Brain microvascular endothelial cell (primary cell): ENCODE measurements at regions not wholly inside any gene's neighbourhood (a gene's known extent, or its start where the extent isn't known, plus 50 kb on each side); places are given as distances from the start of the nearest gene placed in this dataset.

ENCODE experiments used
- DNase-seq: peaks from one replicate; pipeline ENCODE4 v3.0.0-alpha.2; 2020
- H3K27ac ChIP-seq: fragments of 250-450 bp; sonication (Bioruptor Pico); 2 replicates; pipeline ENCODE4 v1.5.1; 2020; ENCODE audit warnings: mild to moderate bottlenecking, moderate library complexity
- H3K27me3 ChIP-seq: fragments of 250-450 bp; sonication (Bioruptor Pico); replicated peaks from 2 replicates; pipeline ENCODE4 v1.5.1; 2020; ENCODE audit warnings: mild to moderate bottlenecking
- H3K36me3 ChIP-seq: fragments of 250-450 bp; sonication (Bioruptor Pico); replicated peaks from 2 replicates; pipeline ENCODE4 v1.5.1; 2020; ENCODE audit warnings: mild to moderate bottlenecking
- H3K4me3 ChIP-seq: 2 replicates; pipeline ENCODE4 v1.5.1; 2011; ENCODE audit warnings: low read depth, mild to moderate bottlenecking, control low read depth, low read length, moderate library complexity
- CTCF ChIP-seq: IDR thresholded peaks from 2 replicates; pipeline ENCODE4 v1.5.1; 2011; ENCODE audit warnings: low read depth, mild to moderate bottlenecking, moderate library complexity, low read length, control low read depth, inconsistent platforms; ENCODE audit errors: missing control alignments
- in situ Hi-C: cut with HindIII; loops from 2 replicates; pipeline ENCODE4 v1.10.0; 2017; ENCODE audit warnings: low sequenced_read_pairs, low pct_ligation_motif_present

GRCh38 chr11:110525883-110526282 lies 96.1 kb downstream of the FDX1 start:
- no peaks in the 10 kb centered on the region for H3K27me3 ChIP-seq
- in situ Hi-C loops, result no loop called here
- DNase-seq, result peak; percentile 10

GRCh38 chr11:110526323-110526722 lies 96.6 kb downstream of the FDX1 start:
- no peak for TF ChIP-seq CTCF
- no peaks in the 10 kb centered on the region for H3K36me3 ChIP-seq
- no peak overlapping the region for H3K4me3 ChIP-seq
- no peaks in the 10 kb centered on the region for H3K27me3 ChIP-seq
- DNase-seq, result no peak
- in situ Hi-C loops, result no loop called here
- no peak overlapping the region for H3K27ac ChIP-seq

More at GRCh38 chr11:110525883-110526282, 96.1 kb downstream of the FDX1 start:
- H3K27ac ChIP-seq, result no peak overlapping the region
- H3K4me3 ChIP-seq, result no peak overlapping the region
- no peaks in the 10 kb centered on the region for H3K36me3 ChIP-seq
- no peak for TF ChIP-seq CTCF
